Lower leg skin (tissue), 3 donors: ENCODE measurements at regions not wholly inside any gene's neighbourhood (a gene's known extent, or its start where the extent isn't known, plus 50 kb on each side); places are given as distances from the start of the nearest gene placed in this dataset.

ENCODE experiments used
- POLR2A ChIP-seq, 2 donors: fragments of 450-650 bp; IDR thresholded peaks; one replicate each; pipeline ENCODE4 v1.6.1; 2016 to 2017; ENCODE audit warnings: antibody characterized with exemption in 2 of 2, mild to moderate bottlenecking in 1 of 2, moderate library complexity in 1 of 2
- TF ChIP-seq, protein P1 (sequence below), 3 donors: fragments of 450-650 bp; IDR thresholded peaks; one replicate each; pipeline ENCODE4 v1.5.1; 2016; ENCODE audit warnings: antibody characterized with exemption in 3 of 3, mild to moderate bottlenecking in 3 of 3, moderate library complexity in 2 of 3

DNA sequence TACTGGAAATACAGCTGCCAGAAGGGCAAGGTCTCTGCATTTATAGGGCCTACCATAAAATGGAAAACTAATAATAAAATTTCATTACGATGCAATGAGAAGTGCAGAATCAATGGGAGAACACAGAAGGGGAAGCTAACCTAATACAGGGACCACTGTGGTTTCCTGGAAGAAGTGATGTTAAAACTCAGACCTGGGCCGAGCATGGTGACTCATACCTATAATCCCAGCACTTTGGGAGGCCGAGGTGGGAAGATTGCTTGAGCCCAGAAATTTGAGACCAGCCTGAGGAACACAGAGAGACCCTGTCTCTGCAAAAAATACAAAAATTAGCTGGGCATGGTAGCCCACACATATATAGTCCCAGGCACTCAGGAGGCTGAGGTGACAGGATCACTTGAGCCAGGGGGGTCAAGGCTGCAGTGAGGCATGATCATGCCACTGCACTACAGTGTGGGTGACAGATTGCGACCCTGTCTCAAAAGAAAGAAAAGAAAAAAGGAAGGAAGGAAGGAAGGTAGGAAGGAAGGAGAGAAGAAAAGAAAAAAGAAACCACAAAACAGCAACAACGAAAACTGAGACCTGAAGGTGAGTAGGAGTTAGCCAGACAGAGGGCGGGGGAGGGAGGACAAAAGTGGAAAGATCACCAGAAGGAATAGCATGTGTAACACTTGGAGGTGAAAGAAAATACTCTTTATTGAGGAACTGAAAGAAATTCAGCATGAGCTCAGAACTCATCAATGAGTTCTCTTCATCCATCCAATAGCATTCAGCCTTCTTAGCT, 58.3 kb upstream of the DTNA start:
- TF ChIP-seq POLR2A (IDR thresholded peaks at IDR 0.05): no peak
- TF ChIP-seq, protein P1, sequence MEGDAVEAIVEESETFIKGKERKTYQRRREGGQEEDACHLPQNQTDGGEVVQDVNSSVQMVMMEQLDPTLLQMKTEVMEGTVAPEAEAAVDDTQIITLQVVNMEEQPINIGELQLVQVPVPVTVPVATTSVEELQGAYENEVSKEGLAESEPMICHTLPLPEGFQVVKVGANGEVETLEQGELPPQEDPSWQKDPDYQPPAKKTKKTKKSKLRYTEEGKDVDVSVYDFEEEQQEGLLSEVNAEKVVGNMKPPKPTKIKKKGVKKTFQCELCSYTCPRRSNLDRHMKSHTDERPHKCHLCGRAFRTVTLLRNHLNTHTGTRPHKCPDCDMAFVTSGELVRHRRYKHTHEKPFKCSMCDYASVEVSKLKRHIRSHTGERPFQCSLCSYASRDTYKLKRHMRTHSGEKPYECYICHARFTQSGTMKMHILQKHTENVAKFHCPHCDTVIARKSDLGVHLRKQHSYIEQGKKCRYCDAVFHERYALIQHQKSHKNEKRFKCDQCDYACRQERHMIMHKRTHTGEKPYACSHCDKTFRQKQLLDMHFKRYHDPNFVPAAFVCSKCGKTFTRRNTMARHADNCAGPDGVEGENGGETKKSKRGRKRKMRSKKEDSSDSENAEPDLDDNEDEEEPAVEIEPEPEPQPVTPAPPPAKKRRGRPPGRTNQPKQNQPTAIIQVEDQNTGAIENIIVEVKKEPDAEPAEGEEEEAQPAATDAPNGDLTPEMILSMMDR (IDR thresholded peaks at IDR 0.05): no peak
